ENCODE measurements at regions not wholly inside any gene's neighbourhood (a gene's known extent, or its start where the extent isn't known, plus 50 kb on each side); places are given as distances from the start of the nearest gene placed in this dataset.

GRCh38 chr13:105907319-105908019 is 628.0 kb downstream of the EFNB2 start:
- no peak for TF ChIP-seq CTCF (IDR thresholded peaks at IDR 0.05)
- TF ChIP-seq POLR2AphosphoS5 (IDR thresholded peaks at IDR 0.05): no peak
